UCSD-AML1 (cell line): ENCODE measurements at regions not wholly inside any gene's neighbourhood (a gene's known extent, or its start where the extent isn't known, plus 50 kb on each side); places are given as distances from the start of the nearest gene placed in this dataset.
A peak's percentile ranks its signal among the peaks of the same experiment; 100 is the strongest.

Experiments
- DNase-seq: peaks from one replicate; lab custom pipeline; 2025; ENCODE audit not compliant: unreplicated experiment; lab: John Stamatoyannopoulos, UW

- no peak for DNase-seq
Measured at GRCh38 chr2:144886862-144887261, 366.9 kb upstream of the ZEB2 start.

GRCh38 chr2:144877893-144878292 lies 358.0 kb upstream of the ZEB2 start:
- no peak for DNase-seq

- no peak for DNase-seq
Measured at GRCh38 chr2:144876013-144876412, 356.1 kb upstream of the ZEB2 start.

- no peak for DNase-seq
Measured at GRCh38 chr2:144875290-144875969, 355.5 kb upstream of the ZEB2 start.

- DNase-seq = no peak
Measured at GRCh38 chr2:144865670-144866069, 345.8 kb upstream of the ZEB2 start.

- DNase-seq = no peak
Measured at GRCh38 chr2:144859716-144860115, 339.8 kb upstream of the ZEB2 start.

- no peak for DNase-seq
Measured at GRCh38 chr2:144858211-144858610, 338.3 kb upstream of the ZEB2 start.

GRCh38 chr2:144854596-144854995 lies 334.7 kb upstream of the ZEB2 start:
- no peak for DNase-seq

- no peak for DNase-seq
Measured at GRCh38 chr2:144849612-144850011, 329.7 kb upstream of the ZEB2 start.

- DNase-seq = peak; percentile 5
Measured at GRCh38 chr2:144848423-144848822, 328.5 kb upstream of the ZEB2 start.

GRCh38 chr2:144847347-144848080 lies 327.6 kb upstream of the ZEB2 start:
- DNase-seq = no peak

GRCh38 chr2:144836635-144837350 lies 316.9 kb upstream of the ZEB2 start:
- no peak for DNase-seq

- no peak for DNase-seq
Measured at GRCh38 chr2:144835634-144836350, 315.9 kb upstream of the ZEB2 start.

- no peak for DNase-seq
Measured at GRCh38 chr2:144834998-144835633, 315.2 kb upstream of the ZEB2 start.

GRCh38 chr2:144834363-144834762 lies 314.4 kb upstream of the ZEB2 start:
- DNase-seq = no peak

GRCh38 chr2:144833075-144833637 lies 313.2 kb upstream of the ZEB2 start:
- no peak for DNase-seq

GRCh38 chr2:144832048-144832447 lies 312.1 kb upstream of the ZEB2 start:
- no peak for DNase-seq

- no peak for DNase-seq
Measured at GRCh38 chr2:144830543-144830942, 310.6 kb upstream of the ZEB2 start.

GRCh38 chr2:144827404-144827803 lies 307.5 kb upstream of the ZEB2 start:
- DNase-seq = no peak

GRCh38 chr2:144826105-144826504 lies 306.2 kb upstream of the ZEB2 start:
- DNase-seq = no peak
